ENCODE measurements at regions not wholly inside any gene's neighbourhood (a gene's known extent, or its start where the extent isn't known, plus 50 kb on each side); places are given as distances from the start of the nearest gene placed in this dataset.

- TF ChIP-seq CTCF (IDR thresholded peaks at IDR 0.05), result no peak
- no peak for TF ChIP-seq POLR2A (IDR thresholded peaks at IDR 0.05)
- TF ChIP-seq EP300 (IDR thresholded peaks at IDR 0.05), result no peak
Observed at GRCh38 chr4:11565899-11566298, 137.2 kb upstream of the HS3ST1 start.
